Karpas-422 (cell line): ENCODE measurements at regions not wholly inside any gene's neighbourhood (a gene's known extent, or its start where the extent isn't known, plus 50 kb on each side); places are given as distances from the start of the nearest gene placed in this dataset.

Experiments
- DNase-seq: peaks from one replicate; pipeline ENCODE4 v3.0.0-alpha.2; 2015
- H2AFZ ChIP-seq: fragments of 200-600 bp; sonication (generic); 2 replicates; pipeline ENCODE4 v1.6.1; 2014; ENCODE audit warnings: antibody characterized with exemption, low read length, mixed read lengths
- H3K27ac ChIP-seq: fragments of 200-600 bp; sonication (generic); 2 replicates; pipeline ENCODE4 v1.5.1; 2014; ENCODE audit warnings: mild to moderate bottlenecking, low read length, moderate library complexity
- H3K27me3 ChIP-seq: fragments of 200-600 bp; sonication (generic); 2 replicates; pipeline ENCODE4 v1.6.1; 2014; ENCODE audit warnings: low read length, mixed read lengths
- H3K36me3 ChIP-seq: fragments of 200-600 bp; sonication (generic); 2 replicates; pipeline ENCODE4 v1.6.1; 2014; ENCODE audit warnings: low read length, mixed read lengths; ENCODE audit not compliant: insufficient read depth
- H3K4me1 ChIP-seq: fragments of 200-600 bp; sonication (generic); 2 replicates; pipeline ENCODE4 v1.6.1; 2014; ENCODE audit warnings: mild to moderate bottlenecking, low read length, mixed read lengths
- H3K4me2 ChIP-seq: fragments of 200-600 bp; sonication (generic); 2 replicates; pipeline ENCODE4 v1.6.1; 2014; ENCODE audit warnings: low read length, low read depth, mild to moderate bottlenecking; ENCODE audit not compliant: poor library complexity, severe bottlenecking
- H3K4me3 ChIP-seq: fragments of 200-600 bp; sonication (generic); 2 replicates; pipeline ENCODE4 v1.5.1; 2014; ENCODE audit warnings: mild to moderate bottlenecking, antibody characterized with exemption, low read length, mixed read lengths
- H3K79me2 ChIP-seq: fragments of 200-600 bp; sonication (generic); 2 replicates; pipeline ENCODE4 v1.6.1; 2014; ENCODE audit warnings: mild to moderate bottlenecking, low read length, mixed read lengths
- H3K9ac ChIP-seq: fragments of 200-600 bp; sonication (generic); 2 replicates; pipeline ENCODE4 v1.6.0; 2014; ENCODE audit warnings: low read length
- H3K9me2 ChIP-seq: fragments of 200-600 bp; sonication (generic), shearing (Covaris generic); replicated peaks from 2 replicates; pipeline ENCODE4 v1.6.0; 2014; ENCODE audit warnings: mild to moderate bottlenecking, low read length, moderate library complexity; ENCODE audit not compliant: insufficient read depth
- H3K9me3 ChIP-seq: fragments of 300-700, 200-600 bp; sonication (generic); 2 replicates; pipeline ENCODE4 v1.6.1; 2014; ENCODE audit warnings: low read length, mixed read lengths
- H4K20me1 ChIP-seq: fragments of 200-600 bp; sonication (generic); 2 replicates; pipeline ENCODE4 v1.6.1; 2014; ENCODE audit warnings: mild to moderate bottlenecking, antibody characterized with exemption, low read length, low read depth; ENCODE audit not compliant: insufficient read depth

DNA sequence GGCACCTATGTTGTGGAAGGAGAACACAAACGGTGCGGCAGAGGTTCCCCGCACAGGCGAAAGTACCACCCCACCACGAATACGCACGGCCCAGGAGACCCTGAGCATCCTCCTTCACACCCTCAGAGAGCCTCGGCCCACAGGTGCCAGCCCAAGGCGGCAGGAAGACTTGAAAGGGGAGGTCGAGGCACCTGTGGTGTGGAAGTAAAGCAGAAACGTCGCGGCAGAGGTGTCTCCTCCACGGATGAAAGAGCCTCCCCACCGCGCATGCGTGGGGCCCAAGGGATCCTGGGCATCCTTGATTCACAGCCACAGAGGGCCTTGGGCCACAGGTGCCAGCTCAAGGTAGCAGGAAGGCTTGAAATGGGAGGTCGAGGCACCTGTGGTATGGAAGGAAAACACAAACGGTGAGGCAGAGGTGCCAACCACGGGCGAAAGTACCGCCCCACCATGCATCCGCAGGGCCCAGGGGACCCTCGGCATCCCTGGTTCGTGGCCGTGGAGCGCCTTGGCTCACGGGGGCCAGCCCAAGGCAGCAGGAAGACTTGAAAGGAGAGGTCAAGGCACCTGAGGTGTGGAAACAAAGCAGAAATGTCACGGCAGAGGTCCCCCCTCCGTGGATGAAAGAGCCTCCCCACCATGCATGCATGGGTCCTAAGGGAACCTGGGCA, 380.1 kb downstream of the ALG10 start:
- H3K4me3 ChIP-seq = no peak overlapping the region
- H4K20me1 ChIP-seq = no peaks in the 10 kb centered on the region
- H3K79me2 ChIP-seq = no peaks in the 10 kb centered on the region
- H3K4me2 ChIP-seq = no peak overlapping the region
- no peak for DNase-seq
- H3K27me3 ChIP-seq = no peaks in the 10 kb centered on the region
- no peak overlapping the region for H2AFZ ChIP-seq
- no peaks in the 10 kb centered on the region for H3K36me3 ChIP-seq
- no peaks in the 10 kb centered on the region for H3K4me1 ChIP-seq
- no peak overlapping the region for H3K9ac ChIP-seq
- H3K9me3 ChIP-seq = peaks cover 18% of the 10 kb centered on the region; the same call in 1 of the 2 replicates
- H3K9me2 ChIP-seq = no peaks in the 10 kb centered on the region
- H3K27ac ChIP-seq = no peak overlapping the region

DNA sequence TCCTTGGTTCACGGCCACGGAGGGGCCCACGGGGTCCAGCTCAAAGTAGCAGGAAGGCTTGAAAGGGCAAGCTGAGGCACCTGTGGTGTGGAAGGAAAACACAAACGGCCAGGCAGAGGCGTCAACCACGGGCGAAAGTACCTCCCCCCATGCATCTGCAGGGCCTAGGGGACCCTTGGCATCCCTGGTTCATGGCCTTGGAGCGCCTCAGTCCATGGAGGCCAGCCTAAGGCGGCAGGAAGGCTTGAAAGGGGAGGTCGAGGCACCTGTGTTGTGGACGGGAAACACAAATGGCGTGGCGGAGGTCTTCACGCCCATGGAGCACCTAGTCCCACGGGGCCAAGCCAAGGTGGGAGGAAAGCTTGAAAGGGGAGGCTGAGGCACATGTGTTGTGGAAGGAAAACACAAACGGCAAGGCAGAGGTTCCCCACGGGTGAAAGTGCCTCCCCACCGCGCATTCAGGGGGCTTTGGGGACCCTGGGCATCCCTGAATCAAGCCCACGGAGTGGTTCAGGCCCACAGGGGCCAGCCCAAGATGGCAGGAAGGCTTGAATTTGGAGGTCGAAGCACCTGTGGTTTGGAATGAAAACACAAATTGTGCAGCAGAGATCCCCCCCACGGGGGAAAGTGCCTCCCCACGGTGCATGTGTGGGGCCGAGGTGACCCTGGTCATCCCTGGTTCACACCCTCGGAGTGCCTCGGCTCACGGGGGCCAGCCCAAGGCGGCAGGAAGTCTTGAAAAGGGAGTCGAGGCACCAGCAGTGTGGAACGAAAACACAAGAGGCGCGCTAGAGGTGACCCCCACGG, 380.8 kb downstream of the ALG10 start:
- Histone ChIP-seq H3K27ac (no peak overlapping the region), H3K9me3 (peaks cover 18% of the 10 kb centered on the region; the same call in 1 of the 2 replicates), H3K4me2 (no peak overlapping the region), H3K9me2 (no peaks in the 10 kb centered on the region), H3K4me1 (no peaks in the 10 kb centered on the region), H3K36me3 (no peaks in the 10 kb centered on the region), H3K79me2 (no peaks in the 10 kb centered on the region), H4K20me1 (no peaks in the 10 kb centered on the region), H3K27me3 (no peaks in the 10 kb centered on the region), H3K4me3 (no peak overlapping the region), H3K9ac (no peak overlapping the region), H2AFZ (no peak overlapping the region)
- DNase-seq = no peak

DNA sequence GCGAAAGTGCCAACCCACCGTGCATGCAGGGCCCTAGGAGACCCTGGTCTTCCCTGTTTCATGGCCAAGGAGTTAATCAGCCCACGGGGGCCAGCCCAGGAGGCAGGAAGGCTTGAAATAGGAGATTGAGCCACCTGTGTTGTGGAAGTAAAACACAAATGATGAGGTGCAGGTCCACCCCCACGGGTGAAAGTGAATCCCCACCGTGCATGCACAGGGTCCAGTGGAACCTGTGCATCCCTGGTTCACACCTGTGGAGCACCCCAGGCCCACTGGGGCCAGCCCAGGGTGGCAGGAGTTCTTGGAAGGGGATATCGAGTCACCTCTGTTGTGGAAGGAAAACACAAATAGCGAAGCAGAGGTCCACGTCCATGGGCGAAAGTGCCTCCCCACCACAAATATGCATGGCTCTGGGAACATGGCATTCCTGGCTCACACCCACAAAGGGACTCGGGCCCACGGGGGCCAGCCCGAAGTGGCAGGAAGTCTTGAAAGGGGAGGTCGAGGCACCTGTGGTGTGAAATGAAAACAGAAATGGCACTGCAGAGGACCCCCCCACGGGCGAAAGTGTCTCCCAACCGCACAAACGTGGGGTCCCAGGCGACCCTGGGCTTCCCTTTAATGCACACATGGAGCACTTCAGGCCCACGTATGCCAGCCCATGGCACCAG, 381.5 kb downstream of the ALG10 start:
- no peak for DNase-seq
- Histone ChIP-seq H3K79me2 (no peaks in the 10 kb centered on the region), H4K20me1 (no peaks in the 10 kb centered on the region), H3K27ac (no peak overlapping the region), H3K27me3 (no peaks in the 10 kb centered on the region), H3K4me3 (no peak overlapping the region), H2AFZ (no peak overlapping the region), H3K9me3 (peaks cover 24% of the 10 kb centered on the region), H3K4me1 (no peaks in the 10 kb centered on the region), H3K36me3 (no peaks in the 10 kb centered on the region), H3K9ac (no peak overlapping the region), H3K4me2 (no peak overlapping the region), H3K9me2 (no peaks in the 10 kb centered on the region)

DNA sequence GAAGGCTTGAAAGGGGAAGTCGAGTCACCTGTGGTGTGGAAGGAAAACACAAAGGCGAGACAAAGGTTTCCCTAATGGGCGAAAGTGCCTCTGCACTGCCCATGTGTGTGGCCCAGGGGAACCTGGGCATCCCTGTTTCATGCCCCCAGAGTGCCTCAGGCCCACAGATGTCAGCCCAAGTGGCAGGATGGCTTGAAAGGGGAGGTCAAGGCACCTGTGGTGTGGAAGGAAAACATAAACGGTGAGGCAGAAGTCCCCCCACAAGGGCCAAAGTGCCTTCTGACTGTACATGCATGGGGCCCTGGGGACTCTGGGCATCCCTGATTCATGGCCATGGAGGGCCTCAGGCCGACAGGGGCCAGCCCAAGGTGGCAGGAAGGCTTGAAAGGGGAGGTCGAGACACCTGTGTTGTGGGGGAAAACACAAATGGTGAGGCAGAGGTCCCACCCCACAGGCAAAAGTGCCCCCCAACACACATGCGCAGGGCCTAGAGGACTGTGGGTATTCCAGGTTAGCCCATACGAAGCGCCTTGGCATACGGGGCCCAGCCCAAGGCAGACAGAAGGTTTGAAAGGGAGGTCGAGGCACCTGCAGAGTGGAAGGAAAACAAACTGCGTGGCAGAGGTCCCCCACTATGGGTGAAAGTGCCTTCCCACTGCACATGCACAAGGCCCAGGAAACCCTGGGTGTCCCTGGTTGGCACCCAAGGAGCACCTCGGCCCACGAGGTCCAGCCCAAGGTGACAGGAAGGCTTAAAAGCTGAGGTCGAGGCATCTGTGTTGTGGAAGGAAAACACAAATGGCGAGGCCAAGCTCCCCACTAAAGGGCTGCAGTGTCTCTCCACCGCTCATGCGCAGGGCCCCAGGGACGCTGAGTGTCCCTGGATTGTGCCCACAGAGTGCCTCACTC, 382.3 kb downstream of the ALG10 start:
- no peak for DNase-seq
- H3K9me3 ChIP-seq = peaks cover 31% of the 10 kb centered on the region

DNA sequence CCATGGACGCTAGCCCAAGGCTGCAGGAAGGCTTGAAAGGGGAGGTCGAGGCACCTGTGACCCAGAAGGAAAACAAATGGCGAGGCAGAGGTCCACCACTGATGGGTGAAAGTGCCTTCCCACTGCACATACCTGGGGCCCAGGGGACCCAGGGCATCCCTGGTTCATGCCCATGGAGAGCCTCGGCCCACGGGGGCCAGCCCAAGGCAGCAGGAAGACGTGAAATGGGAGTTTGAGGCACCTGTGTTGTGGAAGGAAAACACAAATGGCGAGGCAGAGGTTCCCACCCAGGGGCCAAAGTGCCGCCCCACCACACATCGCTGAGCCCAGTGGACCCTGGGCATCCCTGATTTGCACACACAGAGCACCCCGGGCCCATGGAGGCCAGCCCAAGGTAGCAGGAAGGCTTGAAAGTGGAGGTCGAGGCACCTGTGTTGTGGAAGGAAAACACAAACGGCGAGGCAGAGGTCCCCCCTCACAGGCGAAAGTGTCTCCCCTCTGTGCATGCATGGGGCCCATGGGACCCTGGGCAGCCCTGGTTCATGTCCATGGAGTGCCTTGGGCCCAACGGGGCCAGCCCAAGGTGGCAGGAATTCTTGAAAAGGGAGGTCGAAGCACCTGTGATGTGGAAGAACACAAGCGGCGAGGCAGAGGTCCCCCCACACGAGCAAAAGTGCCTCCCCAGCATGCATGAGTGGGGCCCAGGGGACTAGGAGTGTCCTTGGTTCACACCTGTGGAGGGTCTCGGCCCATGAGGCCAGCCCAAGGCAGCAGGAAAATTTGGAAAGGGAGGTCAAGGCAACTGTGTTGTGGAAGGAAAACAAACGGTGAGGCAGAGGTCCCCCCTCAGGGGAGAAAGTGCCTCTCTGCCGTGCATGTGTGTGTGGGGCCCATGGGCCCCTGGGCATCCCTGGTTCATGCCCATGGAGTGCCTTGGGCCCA, 383.3 kb downstream of the ALG10 start:
- Histone ChIP-seq H3K4me1 (no peaks in the 10 kb centered on the region), H3K4me3 (no peak overlapping the region), H3K4me2 (no peak overlapping the region), H3K9me3 (peaks cover 32% of the 10 kb centered on the region), H3K36me3 (no peaks in the 10 kb centered on the region), H3K27me3 (no peaks in the 10 kb centered on the region), H3K9me2 (no peaks in the 10 kb centered on the region), H4K20me1 (no peaks in the 10 kb centered on the region), H3K9ac (no peak overlapping the region), H3K79me2 (no peaks in the 10 kb centered on the region), H2AFZ (no peak overlapping the region), H3K27ac (no peak overlapping the region)
- DNase-seq = no peak

More for the DNA sequence above, 382.3 kb downstream of the ALG10 start:
- Histone ChIP-seq H3K4me3 (no peak overlapping the region), H3K9ac (no peak overlapping the region), H2AFZ (no peak overlapping the region), H3K9me2 (no peaks in the 10 kb centered on the region), H3K27me3 (no peaks in the 10 kb centered on the region), H3K4me1 (no peaks in the 10 kb centered on the region), H3K36me3 (no peaks in the 10 kb centered on the region), H3K4me2 (no peak overlapping the region), H4K20me1 (no peaks in the 10 kb centered on the region), H3K79me2 (no peaks in the 10 kb centered on the region), H3K27ac (no peak overlapping the region)

DNA sequence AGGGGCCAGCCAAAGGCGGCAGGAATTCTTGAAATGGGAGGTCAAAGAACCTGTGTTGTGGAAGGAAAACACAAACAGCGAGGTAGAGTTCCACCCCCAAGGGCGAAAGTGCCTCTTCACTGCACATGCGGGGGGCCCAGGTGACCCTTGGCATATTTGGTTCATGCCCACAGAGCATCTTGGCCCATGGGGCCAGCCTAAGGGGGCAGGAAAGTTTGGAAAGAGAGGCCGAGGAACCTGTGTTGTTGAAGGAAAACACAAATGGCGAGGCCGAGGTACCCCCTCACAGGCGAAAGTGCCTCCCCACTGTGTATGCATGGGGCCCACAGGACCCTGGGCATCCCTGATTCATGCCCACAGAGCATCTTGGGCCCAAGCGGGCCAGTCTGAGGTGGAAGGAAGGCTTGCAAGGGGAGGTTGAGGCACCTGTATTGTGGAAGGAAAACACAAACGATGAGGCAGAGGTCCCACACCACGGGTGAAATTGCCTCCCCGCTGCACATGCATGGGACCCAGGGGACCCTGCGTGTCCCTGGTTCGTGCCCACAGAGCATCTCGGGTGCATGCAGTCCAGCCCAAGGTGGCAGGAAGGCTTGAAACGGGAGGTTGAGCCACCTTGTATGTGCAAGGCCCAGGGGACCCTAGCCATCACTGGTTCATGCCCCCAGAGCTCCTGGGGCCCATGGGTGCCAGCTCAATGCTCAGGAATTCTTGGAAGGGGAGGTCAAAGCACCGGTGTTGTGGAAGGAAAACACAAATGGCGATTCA, 384.1 kb downstream of the ALG10 start:
- no peak for DNase-seq
- H3K9me2 ChIP-seq = no peaks in the 10 kb centered on the region
- no peak overlapping the region for H3K4me2 ChIP-seq
- H3K9ac ChIP-seq = no peak overlapping the region
- H3K36me3 ChIP-seq = no peaks in the 10 kb centered on the region
- no peaks in the 10 kb centered on the region for H3K79me2 ChIP-seq
- no peak overlapping the region for H3K27ac ChIP-seq
- H4K20me1 ChIP-seq = no peaks in the 10 kb centered on the region
- no peaks in the 10 kb centered on the region for H3K4me1 ChIP-seq
- no peaks in the 10 kb centered on the region for H3K27me3 ChIP-seq
- peaks cover 37% of the 10 kb centered on the region for H3K9me3 ChIP-seq
- H3K4me3 ChIP-seq = no peak overlapping the region
- no peak overlapping the region for H2AFZ ChIP-seq

DNA sequence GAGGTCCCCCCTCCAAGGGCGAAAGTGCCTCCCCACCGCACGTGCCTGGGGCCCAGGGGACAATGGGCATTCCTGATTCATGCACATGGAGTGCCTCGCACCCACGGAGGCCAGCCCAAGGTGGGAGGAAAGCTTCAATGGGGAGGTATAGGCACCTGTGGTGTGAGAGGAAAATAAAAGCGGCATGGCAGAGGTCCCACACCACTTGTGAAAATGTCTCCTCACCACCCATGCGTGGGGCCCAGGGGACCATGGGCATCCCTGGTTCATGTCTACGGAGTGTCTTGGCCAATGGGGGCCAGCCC, 384.7 kb downstream of the ALG10 start:
- H4K20me1 ChIP-seq = no peaks in the 10 kb centered on the region
- no peak overlapping the region for H3K4me3 ChIP-seq
- no peak overlapping the region for H3K27ac ChIP-seq
- DNase-seq = no peak
- H3K36me3 ChIP-seq = no peaks in the 10 kb centered on the region
- H3K9ac ChIP-seq = no peak overlapping the region
- H3K27me3 ChIP-seq = no peaks in the 10 kb centered on the region
- H2AFZ ChIP-seq = no peak overlapping the region
- no peak overlapping the region for H3K4me2 ChIP-seq
- no peaks in the 10 kb centered on the region for H3K9me2 ChIP-seq
- no peaks in the 10 kb centered on the region for H3K79me2 ChIP-seq
- H3K4me1 ChIP-seq = no peaks in the 10 kb centered on the region
- H3K9me3 ChIP-seq = peaks cover 43% of the 10 kb centered on the region
